Activated B cell treated with CpG ODN at 0.5 μM for 24 hours (primary cell): ENCODE measurements at regions not wholly inside any gene's neighbourhood (a gene's known extent, or its start where the extent isn't known, plus 50 kb on each side); places are given as distances from the start of the nearest gene placed in this dataset.

ENCODE experiments used
- ATAC-seq: fragments of 200-7000 bp; cut with Tn5 transposase; one replicate; pipeline ENCODE4 v1.10.0; 2021; ENCODE audit warnings: low read depth, mild to moderate bottlenecking, moderate library complexity
- CTCF ChIA-PET: fragments of 350-600 bp; sonication (Branson Sonifier 250); formaldehyde crosslinking; loops from one replicate; lab custom pipeline; 2021; ENCODE audit warnings: antibody characterized with exemption; lab: Charles Lee
- POLR2A ChIA-PET: fragments of 350-600 bp; sonication (Branson Sonifier 250); formaldehyde crosslinking; loops from one replicate; lab custom pipeline; 2021; ENCODE audit warnings: antibody characterized with exemption; lab: Charles Lee
- DNase-seq: peaks from one replicate; pipeline ENCODE4 v3.0.0; 2022
- H3K27ac Mint-ChIP-seq: one replicate; pipeline ENCODE4 v1.8.0; 2020; ENCODE audit warnings: mixed read lengths
- H3K27me3 Mint-ChIP-seq: one replicate; pipeline ENCODE4 v1.8.0; 2021; ENCODE audit warnings: mixed read lengths
- H3K36me3 Mint-ChIP-seq: one replicate; pipeline ENCODE4 v1.8.0; 2021; ENCODE audit warnings: low read depth, mixed read lengths
- H3K4me1 Mint-ChIP-seq: one replicate; pipeline ENCODE4 v1.8.0; 2021; ENCODE audit warnings: mixed read lengths
- H3K4me3 Mint-ChIP-seq: one replicate; pipeline ENCODE4 v1.8.0; 2020; ENCODE audit warnings: mild to moderate bottlenecking, mixed read lengths
- H3K9me3 Mint-ChIP-seq: one replicate; pipeline ENCODE4 v1.8.0; 2020; ENCODE audit warnings: mixed read lengths
- intact Hi-C: fragments of 100-400 bp; cut with micrococcal nuclease; formaldehyde crosslinking; loops from one replicate; pipeline ENCODE4 v1.15.1; 2024
- TF ChIP-seq, protein P1 (sequence below): fragments of 200-600 bp; IDR thresholded peaks from one replicate; pipeline ENCODE4 v1.8.0; 2022; ENCODE audit warnings: antibody characterized with exemption, mild to moderate bottlenecking

DNA sequence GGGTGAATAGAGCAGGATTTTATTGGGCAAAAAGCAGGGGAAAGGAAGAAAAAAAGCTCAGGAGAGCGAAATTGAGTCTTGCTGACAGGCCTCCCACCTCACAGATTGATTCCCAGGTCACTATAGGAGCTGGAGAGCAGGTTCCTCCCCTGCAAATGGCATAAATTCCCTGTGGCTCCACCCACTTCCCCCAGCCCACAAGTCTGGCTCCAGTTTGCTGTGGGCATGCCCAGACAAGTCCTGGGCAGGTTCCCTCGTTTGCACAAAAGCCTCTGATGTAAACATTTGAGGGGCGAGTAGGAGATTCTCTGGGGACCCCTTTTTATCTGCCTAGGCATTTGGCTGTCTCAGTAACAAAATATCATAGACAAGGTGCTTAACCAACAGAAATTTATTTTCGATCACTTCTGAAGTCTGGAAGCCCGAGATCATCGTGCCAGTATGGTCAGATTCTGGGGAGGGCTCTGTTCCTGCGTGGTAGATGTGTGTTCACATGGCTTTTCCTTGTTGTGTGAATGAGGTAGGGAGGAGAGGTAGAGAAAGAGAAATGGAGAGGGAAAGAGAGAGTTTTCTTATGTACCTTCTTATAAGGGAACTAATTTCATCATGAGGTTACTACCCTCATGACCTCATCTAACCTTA, 614.5 kb downstream of the MAT2B start:
- ATAC-seq (no peak), DNase-seq (no peak)
- Mint-ChIP-seq H3K27me3 (no peaks in the 10 kb centered on the region), H3K27ac (no peak overlapping the region), H3K9me3 (peaks cover 3% of the 10 kb centered on the region), H3K4me1 (no peaks in the 10 kb centered on the region), H3K4me3 (no peak overlapping the region), H3K36me3 (no peaks in the 10 kb centered on the region)
- intact Hi-C loops = no loop called here
- ChIA-PET CTCF (no interaction called here), POLR2A (no interaction called here)
- TF ChIP-seq, protein P1, sequence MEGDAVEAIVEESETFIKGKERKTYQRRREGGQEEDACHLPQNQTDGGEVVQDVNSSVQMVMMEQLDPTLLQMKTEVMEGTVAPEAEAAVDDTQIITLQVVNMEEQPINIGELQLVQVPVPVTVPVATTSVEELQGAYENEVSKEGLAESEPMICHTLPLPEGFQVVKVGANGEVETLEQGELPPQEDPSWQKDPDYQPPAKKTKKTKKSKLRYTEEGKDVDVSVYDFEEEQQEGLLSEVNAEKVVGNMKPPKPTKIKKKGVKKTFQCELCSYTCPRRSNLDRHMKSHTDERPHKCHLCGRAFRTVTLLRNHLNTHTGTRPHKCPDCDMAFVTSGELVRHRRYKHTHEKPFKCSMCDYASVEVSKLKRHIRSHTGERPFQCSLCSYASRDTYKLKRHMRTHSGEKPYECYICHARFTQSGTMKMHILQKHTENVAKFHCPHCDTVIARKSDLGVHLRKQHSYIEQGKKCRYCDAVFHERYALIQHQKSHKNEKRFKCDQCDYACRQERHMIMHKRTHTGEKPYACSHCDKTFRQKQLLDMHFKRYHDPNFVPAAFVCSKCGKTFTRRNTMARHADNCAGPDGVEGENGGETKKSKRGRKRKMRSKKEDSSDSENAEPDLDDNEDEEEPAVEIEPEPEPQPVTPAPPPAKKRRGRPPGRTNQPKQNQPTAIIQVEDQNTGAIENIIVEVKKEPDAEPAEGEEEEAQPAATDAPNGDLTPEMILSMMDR = no peak

DNA sequence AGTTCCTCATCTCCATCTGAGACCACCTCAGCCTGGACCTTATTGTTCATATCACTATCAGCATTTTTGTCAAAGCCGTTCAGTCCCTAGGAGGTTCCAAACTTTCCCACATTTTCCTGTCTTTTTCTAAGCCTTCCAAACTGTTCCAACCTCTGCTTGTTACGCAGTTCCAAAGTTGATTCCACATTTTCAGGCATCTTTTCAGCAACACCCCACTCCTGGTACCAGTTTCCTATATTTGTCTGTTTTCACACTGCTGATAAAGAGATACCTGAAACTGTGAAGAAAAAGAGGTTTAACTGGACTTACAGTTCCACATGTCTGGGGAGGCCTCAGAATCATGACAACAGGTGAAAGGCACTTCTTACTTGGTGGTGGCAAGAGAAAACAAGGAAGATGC, 622.1 kb downstream of the MAT2B start:
- intact Hi-C loops = no loop called here
- H3K9me3 Mint-ChIP-seq = peaks cover 25% of the 10 kb centered on the region
- H3K36me3 Mint-ChIP-seq = no peaks in the 10 kb centered on the region
- TF ChIP-seq, protein P1 = no peak
- no peak overlapping the region for H3K4me3 Mint-ChIP-seq
- H3K4me1 Mint-ChIP-seq = no peaks in the 10 kb centered on the region
- ATAC-seq = no peak
- no peak for DNase-seq
- POLR2A ChIA-PET = no interaction called here
- CTCF ChIA-PET = no interaction called here
- no peaks in the 10 kb centered on the region for H3K27me3 Mint-ChIP-seq
- H3K27ac Mint-ChIP-seq = no peak overlapping the region

DNA sequence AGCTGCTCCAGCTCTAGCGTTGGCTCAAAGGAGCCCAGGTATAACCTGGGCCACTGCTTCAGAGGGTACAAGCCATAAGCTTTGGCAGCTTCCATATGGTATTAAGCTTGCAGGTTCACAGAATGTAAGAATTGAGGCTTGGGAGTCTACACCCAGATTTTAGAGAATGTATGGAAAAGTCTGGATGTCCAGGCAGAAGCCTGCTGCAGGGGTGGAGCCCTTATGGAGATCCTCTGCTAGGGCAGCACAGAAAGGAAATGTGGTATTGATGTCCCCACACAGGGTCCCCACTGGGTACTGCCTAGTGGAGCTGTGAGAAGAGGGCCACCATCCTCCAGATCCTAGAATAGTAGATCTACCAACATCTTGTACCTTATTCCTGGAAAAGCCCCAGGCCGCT, 626.9 kb downstream of the MAT2B start:
- Mint-ChIP-seq H3K27ac (no peak overlapping the region), H3K27me3 (peaks cover 1% of the 10 kb centered on the region), H3K4me1 (no peaks in the 10 kb centered on the region), H3K4me3 (no peak overlapping the region), H3K36me3 (no peaks in the 10 kb centered on the region), H3K9me3 (peaks cover 17% of the 10 kb centered on the region)
- ChIA-PET CTCF (no interaction called here), POLR2A (no interaction called here)
- intact Hi-C loops = no loop called here
- TF ChIP-seq, protein P1 = no peak
- ATAC-seq = no peak
- DNase-seq = no peak

DNA sequence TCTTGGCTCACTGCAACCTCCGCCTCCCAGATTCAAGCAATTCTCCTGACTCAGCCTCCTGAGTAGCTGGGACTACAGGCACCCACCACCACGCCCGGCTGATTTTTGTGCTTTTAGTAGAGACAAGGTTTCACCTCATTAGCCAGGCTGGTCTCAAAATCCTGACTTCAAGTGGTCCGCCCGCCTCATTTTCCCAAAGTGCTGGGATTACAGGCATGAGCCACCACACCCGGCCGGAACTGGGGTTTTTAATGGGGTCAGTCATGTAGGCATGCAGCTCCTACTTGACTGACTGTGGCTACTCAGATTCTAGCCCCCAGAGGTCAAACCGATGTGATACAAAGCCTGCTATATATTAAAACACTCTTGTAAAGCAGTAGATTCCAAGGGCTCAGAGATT, 631.7 kb downstream of the MAT2B start:
- intact Hi-C loops = no loop called here
- ChIA-PET CTCF (no interaction called here), POLR2A (no interaction called here)
- H3K27me3 Mint-ChIP-seq = peaks cover 1% of the 10 kb centered on the region
- no peaks in the 10 kb centered on the region for H3K36me3 Mint-ChIP-seq
- H3K9me3 Mint-ChIP-seq = no peaks in the 10 kb centered on the region
- H3K27ac Mint-ChIP-seq = no peak overlapping the region
- DNase-seq = no peak
- no peak for ATAC-seq
- H3K4me3 Mint-ChIP-seq = no peak overlapping the region
- H3K4me1 Mint-ChIP-seq = no peaks in the 10 kb centered on the region
- TF ChIP-seq, protein P1 = no peak

DNA sequence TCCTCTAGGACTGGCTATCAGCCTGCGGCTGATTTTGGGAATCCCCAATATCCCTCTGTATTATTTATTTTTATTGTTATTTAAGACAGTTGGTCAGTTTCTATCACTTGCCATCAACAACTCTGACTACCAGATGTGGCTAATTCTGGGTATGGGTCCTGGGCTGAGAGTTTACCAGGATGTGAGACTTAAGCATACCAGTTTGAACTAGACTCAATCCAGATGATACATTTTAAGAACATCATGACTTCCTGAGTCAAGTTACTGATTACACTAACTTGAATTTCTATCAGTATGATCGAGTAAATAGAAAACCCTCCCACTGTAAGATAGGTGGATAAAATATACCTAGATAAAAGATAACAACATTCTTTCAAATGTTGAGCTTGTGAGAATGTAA, 634.0 kb downstream of the MAT2B start:
- POLR2A ChIA-PET = no interaction called here
- TF ChIP-seq, protein P1 = no peak
- ATAC-seq (no peak), DNase-seq (no peak)
- Mint-ChIP-seq H3K4me1 (no peaks in the 10 kb centered on the region), H3K9me3 (no peaks in the 10 kb centered on the region), H3K4me3 (no peak overlapping the region), H3K36me3 (no peaks in the 10 kb centered on the region), H3K27ac (no peak overlapping the region), H3K27me3 (peaks cover 1% of the 10 kb centered on the region)
- CTCF ChIA-PET = no interaction called here
- intact Hi-C loops = no loop called here
